IMR-90 (cell line): ENCODE measurements at regions not wholly inside any gene's neighbourhood (a gene's known extent, or its start where the extent isn't known, plus 50 kb on each side); places are given as distances from the start of the nearest gene placed in this dataset.

Source experiments
- ATAC-seq: fragments of 200-7000 bp; cut with Tn5 transposase; 2 replicates; pipeline ENCODE4 v1.9.1; 2020; ENCODE audit warnings: low read depth, mild to moderate bottlenecking, moderate library complexity
- BruUV-seq: library from RNA; stranded (reverse); fragments of 400-500 nt; replicated peaks from 2 replicates; lab custom pipeline; 2021; lab: Mats Ljungman, UMichigan
- CTCF ChIA-PET: fragments of 300-600 bp; formaldehyde crosslinking; extraction: SDS; loops from one replicate; lab custom pipeline; 2021; ENCODE audit warnings: antibody characterized with exemption; lab: Yijun Ruan, JAX
- POLR2A ChIA-PET: fragments of 300-600 bp; sonication (Branson Sonifier 250); formaldehyde crosslinking; loops from one replicate; lab custom pipeline; 2022; ENCODE audit warnings: antibody characterized with exemption; ENCODE audit not compliant: unreplicated experiment; lab: Charles Lee
- DNase-seq: peaks from one replicate; pipeline ENCODE4 v3.0.0; 2013
- H2AFZ ChIP-seq: replicated peaks from 2 replicates; pipeline ENCODE3; 2013; ENCODE audit warnings: low read length, mild to moderate bottlenecking; ENCODE audit not compliant: poor library complexity
- H2AK5ac ChIP-seq: 2 replicates; pipeline ENCODE4 v1.6.1; 2013; ENCODE audit warnings: low read depth, low read length, inconsistent platforms
- H2AK9ac ChIP-seq: replicated peaks from 2 replicates; pipeline ENCODE3; 2013; ENCODE audit warnings: mild to moderate bottlenecking, low read depth, low read length, moderate library complexity; ENCODE audit not compliant: poor library complexity
- H2BK120ac ChIP-seq: 2 replicates; pipeline ENCODE4 v1.6.1; 2013; ENCODE audit warnings: low read depth, low read length, inconsistent platforms
- H2BK15ac ChIP-seq: 3 replicates; pipeline ENCODE4 v1.6.1; 2013; ENCODE audit warnings: low read depth, low read length, inconsistent platforms
- H2BK20ac ChIP-seq: 2 replicates; pipeline ENCODE4 v1.6.1; 2013; ENCODE audit warnings: low read depth, mild to moderate bottlenecking, inconsistent platforms, low read length, moderate library complexity
- H2BK5ac ChIP-seq: 2 replicates; pipeline ENCODE4 v1.6.1; 2013; ENCODE audit warnings: mild to moderate bottlenecking, low read depth, low read length, inconsistent platforms; ENCODE audit not compliant: poor library complexity, severe bottlenecking
- H3K14ac ChIP-seq: replicated peaks from 2 replicates; pipeline ENCODE4 v1.6.1; 2013; ENCODE audit warnings: low read depth, low read length, inconsistent platforms
- H3K18ac ChIP-seq: 2 replicates; pipeline ENCODE4 v1.6.1; 2013; ENCODE audit warnings: low read depth, low read length, control low read depth
- H3K23ac ChIP-seq: 2 replicates; pipeline ENCODE4 v1.6.1; 2013; ENCODE audit warnings: low read depth, low read length, inconsistent platforms
- H3K27ac ChIP-seq: 2 replicates; pipeline ENCODE4 v1.5.1; 2013; ENCODE audit warnings: mild to moderate bottlenecking, control low read depth, low read length; ENCODE audit not compliant: insufficient read depth
- H3K27me3 ChIP-seq: 2 replicates; pipeline ENCODE4 v1.6.1; 2013; ENCODE audit warnings: low read length; ENCODE audit not compliant: control insufficient read depth, insufficient read depth
- H3K36me3 ChIP-seq: 2 replicates; pipeline ENCODE4 v1.6.1; 2013; ENCODE audit warnings: low read length, mixed read lengths; ENCODE audit not compliant: control insufficient read depth, insufficient read depth
- H3K4ac ChIP-seq: 2 replicates; pipeline ENCODE4 v1.6.1; 2013; ENCODE audit warnings: low read depth, low read length, inconsistent platforms
- H3K4me1 ChIP-seq: 2 replicates; pipeline ENCODE4 v1.6.1; 2013; ENCODE audit warnings: low read length, mixed read lengths; ENCODE audit not compliant: control insufficient read depth, insufficient read depth
- H3K4me2 ChIP-seq: 2 replicates; pipeline ENCODE4 v1.6.1; 2013; ENCODE audit warnings: low read depth, mild to moderate bottlenecking, control low read depth, low read length, moderate library complexity
- H3K4me3 ChIP-seq: 2 replicates; pipeline ENCODE4 v1.5.1; 2013; ENCODE audit warnings: low read depth, mild to moderate bottlenecking, control low read depth, low read length, moderate library complexity; ENCODE audit not compliant: insufficient read depth
- H3K56ac ChIP-seq: 2 replicates; pipeline ENCODE4 v1.6.1; 2013; ENCODE audit warnings: low read length, inconsistent platforms; ENCODE audit not compliant: insufficient read depth; ENCODE audit errors: extremely low read depth
- H3K79me1 ChIP-seq, 2 experiments: 2 replicates each; pipeline ENCODE4 v1.6.1; 2013; ENCODE audit warnings: low read length in 2 of 2, inconsistent platforms in 1 of 2, low read depth in 1 of 2
- H3K9ac ChIP-seq: 2 replicates; pipeline ENCODE4 v1.6.1; 2013; ENCODE audit warnings: low read depth, low read length, control low read depth
- H3K9me1 ChIP-seq: 2 replicates; pipeline ENCODE4 v1.6.1; 2013; ENCODE audit warnings: low read length, inconsistent platforms; ENCODE audit not compliant: insufficient read depth
- H3K9me3 ChIP-seq: 2 replicates; pipeline ENCODE4 v1.6.1; 2013; ENCODE audit warnings: low read length; ENCODE audit not compliant: control insufficient read depth, insufficient read depth
- H4K20me1 ChIP-seq: 2 replicates; pipeline ENCODE4 v1.6.1; 2013; ENCODE audit warnings: low read length, inconsistent platforms; ENCODE audit not compliant: insufficient read depth
- H4K5ac ChIP-seq: 2 replicates; pipeline ENCODE4 v1.6.1; 2013; ENCODE audit warnings: mild to moderate bottlenecking, low read depth, low read length, control low read depth
- H4K8ac ChIP-seq, 2 experiments: 2 replicates each; pipeline ENCODE4 v1.6.1; 2013; ENCODE audit warnings: low read depth in 2 of 2, low read length in 2 of 2, control low read depth in 1 of 2, inconsistent platforms in 1 of 2
- H4K91ac ChIP-seq: 2 replicates; pipeline ENCODE4 v1.6.1; 2013; ENCODE audit warnings: low read depth, low read length, inconsistent platforms; ENCODE audit not compliant: insufficient read depth
- BHLHE40 ChIP-seq: fragments of 150-350 bp; IDR thresholded peaks from 2 replicates; pipeline ENCODE4 v1.6.1; 2016; ENCODE audit warnings: mild to moderate bottlenecking, low read depth, low read length
- MAZ ChIP-seq: IDR thresholded peaks from 2 replicates; pipeline ENCODE4 v1.6.1; 2012; ENCODE audit warnings: low read depth, mild to moderate bottlenecking, low read length, improper control_type of control experiment, moderate library complexity, borderline replicate concordance
- SMC3 ChIP-seq: fragments of 150-350 bp; IDR thresholded peaks from 2 replicates; pipeline ENCODE4 v1.6.1; 2016; ENCODE audit warnings: low read depth, mild to moderate bottlenecking, antibody characterized with exemption, low read length, moderate library complexity
- WGBS, 2 experiments: methylation state at CpG; one replicate each; pipeline versions ENCODE4 v1.1.5 to v1.1.7; 2013; ENCODE audit warnings: missing lambda C conversion rate in 2 of 2; ENCODE audit not compliant: insufficient read length in 1 of 2; ENCODE audit errors: extremely low coverage in 2 of 2; 5-methylcytosine and 5-hydroxymethylcytosine counted together
- dilution Hi-C: fragments of 300-500 bp; cut with HindIII; formaldehyde crosslinking; loops from one replicate; pipeline ENCODE4 v1.14.3; 2018; ENCODE audit warnings: low sequenced_read_pairs; ENCODE audit not compliant: unreplicated experiment
- in situ Hi-C: fragments of 300-500 bp; cut with MboI; formaldehyde crosslinking; loops from 3 replicates; pipeline ENCODE4 v1.14.3; 2019; ENCODE audit warnings: low sequenced_read_pairs, inconsistent platforms, mixed read lengths
- intact Hi-C: fragments of 100-400 bp; cut with micrococcal nuclease; formaldehyde crosslinking; loops from 2 replicates; pipeline ENCODE4 v1.10.0; 2022

GRCh38 chr9:121598965-121599871 lies 52.2 kb upstream of the DAB2IP start:
- POLR2A ChIA-PET, result no interaction called here
- H3K27ac ChIP-seq, result peak overlapping the region; percentile 28; the same call in 1 of the 2 replicates

More at GRCh38 chr9:121598965-121599871, 52.2 kb upstream of the DAB2IP start:
- ATAC-seq (peak; percentile 76), DNase-seq (peak; percentile 26)
- peak overlapping the region; percentile 19 for H3K9ac ChIP-seq
- H4K20me1 ChIP-seq, result peaks cover 19% of the 10 kb centered on the region; the same call in 1 of the 2 replicates
- peak overlapping the region; percentile 37; the same call in 1 of the 3 replicates for H2BK15ac ChIP-seq
- no peak overlapping the region for H2BK20ac ChIP-seq
- WGBS, 2 experiments, result 3% methylated on average over 39 of the region's 88 CpGs; no CpG with 5 or more reads in 1 of the 2 experiments
- H3K9me1 ChIP-seq, result peaks cover 3% of the 10 kb centered on the region; the same call in 1 of the 2 replicates
- no peak overlapping the region for H2BK5ac ChIP-seq
- in situ Hi-C loops, result no loop called here
- peak overlapping the region; percentile 73 for H2BK120ac ChIP-seq
- dilution Hi-C loops, result no loop called here
- H3K18ac ChIP-seq, result no peak overlapping the region
- H3K4ac ChIP-seq, result peak overlapping the region; percentile 54; the same call in 1 of the 2 replicates
- peak overlapping the region; percentile 8 for H2AK9ac ChIP-seq
- no peaks in the 10 kb centered on the region for H3K9me3 ChIP-seq
- H3K27me3 ChIP-seq, result peaks cover 3% of the 10 kb centered on the region; the same call in 1 of the 2 replicates
- H2AK5ac ChIP-seq, result peak overlapping the region; percentile 58
- H3K4me3 ChIP-seq, result peak overlapping the region; percentile 38
- no peak for TF ChIP-seq MAZ
- no peak for TF ChIP-seq BHLHE40
- no peak for TF ChIP-seq SMC3
- CTCF ChIA-PET, result interaction anchor here (1.0 to 2.6 kb wide), 3 partner anchors 11 to 42 kb away, joined by 3 to 9 read pairs (median 4); no protein-coding TSS in a partner anchor
- no peak overlapping the region for H4K5ac ChIP-seq
- H2AFZ ChIP-seq, result peak overlapping the region; percentile 83
- BruUV-seq, result no TSS peak
- H4K91ac ChIP-seq, result peak overlapping the region; percentile 54; the same call in 1 of the 2 replicates
- peak overlapping the region; percentile 66; the same call in 1 of the 2 replicates for H3K23ac ChIP-seq
- H3K79me1 ChIP-seq, result peaks cover 4 to 11% of the 10 kb centered on the region in 2 experiments; a peak in 3 of 4 replicates
- no peak overlapping the region for H3K56ac ChIP-seq
- peak overlapping the region; percentile 23 to 57; a peak in 2 of 4 replicates for H4K8ac ChIP-seq
- H3K36me3 ChIP-seq, result no peaks in the 10 kb centered on the region
- intact Hi-C loops, result loop anchor here (2.0 kb wide), 1 partner anchor 42 kb away; no protein-coding TSS in a partner anchor
- H3K4me2 ChIP-seq, result peak overlapping the region; percentile 81
- peaks cover 25% of the 10 kb centered on the region for H3K4me1 ChIP-seq
- 0 out of 2 replicates have a peak overlapping the region, but pooled peaks have one; percentile 39 for H3K14ac ChIP-seq
